Mesodermal cell (in vitro differentiated cells): ENCODE measurements at regions not wholly inside any gene's neighbourhood (a gene's known extent, or its start where the extent isn't known, plus 50 kb on each side); places are given as distances from the start of the nearest gene placed in this dataset.
"Not testable (repeated sequence)": the region's sequence is repeated elsewhere in the genome, so short reads cannot be mapped to it uniquely, and the experiment has no call there.

Experiments
- H3K27ac ChIP-seq: 2 replicates; pipeline ENCODE4 v1.7.0; 2013; ENCODE audit warnings: mild to moderate bottlenecking, low read depth, low read length, moderate library complexity; ENCODE audit not compliant: severe bottlenecking
- H3K36me3 ChIP-seq: 2 replicates; pipeline ENCODE4 v1.7.1; 2013; ENCODE audit warnings: mild to moderate bottlenecking, low read length, moderate library complexity; ENCODE audit not compliant: control insufficient read depth, insufficient read depth
- H3K4me1 ChIP-seq: one replicate; pipeline ENCODE4 v1.7.1; 2013; ENCODE audit warnings: mild to moderate bottlenecking, low read length; ENCODE audit not compliant: insufficient read depth, control insufficient read depth, poor library complexity, severe bottlenecking
- H3K4me3 ChIP-seq: 2 replicates; pipeline ENCODE4 v1.7.0; 2013; ENCODE audit warnings: low read length, control low read depth, mild to moderate bottlenecking; ENCODE audit not compliant: insufficient read depth, poor library complexity, severe bottlenecking; ENCODE audit errors: extremely low read depth
- H3K9me3 ChIP-seq: 2 replicates; pipeline ENCODE4 v1.7.1; 2013; ENCODE audit warnings: mild to moderate bottlenecking, low read length, moderate library complexity; ENCODE audit not compliant: control insufficient read depth
- WGBS, 2 experiments: methylation state at CpG; one replicate each; pipeline ENCODE4 v1.1.5; 2013; ENCODE audit warnings: missing lambda C conversion rate in 2 of 2; ENCODE audit not compliant: insufficient coverage in 2 of 2; 5-methylcytosine and 5-hydroxymethylcytosine counted together

DNA sequence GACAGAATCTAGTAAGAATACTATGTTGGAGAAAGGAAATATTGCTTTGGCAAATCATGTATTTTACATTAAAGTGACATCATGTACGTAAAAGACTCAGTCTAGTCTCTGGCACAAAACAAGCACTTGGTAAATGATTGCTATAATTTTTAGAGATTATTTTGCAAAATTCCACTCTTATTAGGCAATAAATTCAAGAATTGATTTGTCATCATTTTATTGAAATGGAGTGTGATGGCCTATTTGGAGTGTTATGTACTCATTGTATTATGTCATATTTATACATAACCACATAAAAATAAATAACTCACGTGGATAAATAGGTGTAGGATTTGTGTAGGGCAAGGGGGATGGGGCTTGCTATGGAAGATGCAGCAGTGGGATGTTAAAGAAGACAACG, 70.0 kb upstream of the FYN start:
- WGBS, 2 experiments: no CpG with 5 or more reads among the region's 3 CpGs

DNA sequence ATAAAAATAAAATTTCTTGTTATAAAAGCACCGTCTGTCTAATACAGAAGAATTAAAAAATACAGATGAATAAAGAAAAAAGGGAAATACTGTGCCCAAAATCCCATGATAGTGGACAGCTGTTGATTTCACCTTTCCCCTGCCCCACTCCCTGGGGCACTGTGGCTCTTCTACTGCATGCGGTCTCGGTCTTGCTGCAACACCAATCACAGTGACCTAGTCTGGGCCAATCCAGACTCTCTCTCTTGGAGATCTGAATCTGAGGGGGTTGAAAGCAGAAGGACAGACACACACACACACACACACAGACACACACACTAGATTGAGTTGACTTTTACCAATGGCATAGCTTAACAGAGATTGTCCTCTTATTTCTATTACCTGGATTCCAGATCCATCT, 70.5 kb upstream of the FYN start:
- H3K4me1 ChIP-seq: no peaks in the 10 kb centered on the region
- WGBS, 2 experiments: 100% methylated on average over 2 of the region's 3 CpGs; no CpG with 5 or more reads in 1 of the 2 experiments
- peaks cover 8% of the 10 kb centered on the region for H3K9me3 ChIP-seq
- H3K27ac ChIP-seq: no peak overlapping the region
- H3K4me3 ChIP-seq: no peak overlapping the region
- no peaks in the 10 kb centered on the region for H3K36me3 ChIP-seq

More for the DNA sequence above, 70.0 kb upstream of the FYN start:
- Histone ChIP-seq H3K27ac (no peak overlapping the region), H3K4me3 (no peak overlapping the region), H3K36me3 (no peaks in the 10 kb centered on the region), H3K4me1 (no peaks in the 10 kb centered on the region), H3K9me3 (peaks cover 8% of the 10 kb centered on the region)

- H3K36me3 ChIP-seq: no peaks in the 10 kb centered on the region
- H3K9me3 ChIP-seq: peaks cover 8% of the 10 kb centered on the region
- no peak overlapping the region for H3K4me3 ChIP-seq
- no peaks in the 10 kb centered on the region for H3K4me1 ChIP-seq
- no peak overlapping the region for H3K27ac ChIP-seq
- no CpG with 5 or more reads among the region's 2 CpGs for WGBS, 2 experiments
These were observed 71.3 kb upstream of the FYN start for GRCh38 chr6:111944541-111944940.

- H3K9me3 ChIP-seq: no peaks in the 10 kb centered on the region
- H3K4me1 ChIP-seq: peaks cover 14% of the 10 kb centered on the region
- no peak overlapping the region for H3K27ac ChIP-seq
- no peaks in the 10 kb centered on the region for H3K36me3 ChIP-seq
- H3K4me3 ChIP-seq: no peak overlapping the region
- WGBS, 2 experiments: 80 to 86% methylated on average over 3 of the region's 3 CpGs
These were observed 76.3 kb upstream of the FYN start for GRCh38 chr6:111949546-111949945.

- peaks cover 14% of the 10 kb centered on the region for H3K4me1 ChIP-seq
- H3K36me3 ChIP-seq, H3K27ac ChIP-seq, H3K9me3 ChIP-seq, H3K4me3 ChIP-seq: not testable (repeated sequence)
- WGBS, 2 experiments: 65 to 69% methylated on average over 3 of the region's 3 CpGs
These were observed 76.7 kb upstream of the FYN start for GRCh38 chr6:111949984-111950383.

DNA sequence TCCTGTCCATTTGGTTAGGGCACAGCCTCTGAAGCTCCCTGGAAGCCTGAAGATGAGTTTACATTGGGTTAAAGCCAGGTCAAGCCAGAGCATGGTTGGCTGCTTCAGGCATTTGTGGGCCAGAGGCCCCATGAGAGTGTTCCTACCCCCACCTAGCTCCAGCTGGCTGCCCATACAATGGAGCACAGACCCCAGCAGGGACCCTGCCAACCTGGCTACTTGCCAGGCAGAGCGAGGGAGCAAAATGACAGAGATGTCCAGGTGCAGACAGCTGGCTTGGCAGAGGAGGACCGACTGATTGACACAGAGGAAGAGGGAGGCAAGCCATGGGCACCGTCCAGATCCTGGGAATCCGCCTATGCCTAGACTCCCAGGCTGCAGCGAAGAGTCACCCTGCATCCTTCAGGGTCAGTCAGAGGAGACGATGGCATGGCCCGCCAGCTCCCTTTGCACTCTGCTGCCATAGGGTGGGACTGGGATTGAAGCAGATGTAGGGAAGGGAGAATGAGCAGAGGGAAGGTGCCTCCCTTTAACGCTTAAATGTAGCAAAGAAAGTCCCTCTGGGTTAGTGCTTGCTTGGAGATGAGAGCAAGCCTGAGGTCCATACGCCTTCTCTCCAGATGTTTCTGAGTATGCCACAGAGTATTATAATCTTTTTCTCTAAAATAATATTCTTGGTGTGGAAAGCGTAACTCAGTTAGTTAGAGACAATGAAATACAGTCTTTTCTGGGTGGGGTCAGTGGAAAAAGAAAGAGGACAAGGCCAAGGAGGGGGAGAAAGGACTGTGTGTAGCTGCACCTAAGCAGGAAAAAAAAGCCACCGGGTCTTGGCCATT, 77.6 kb upstream of the FYN start:
- H3K27ac ChIP-seq: no peak overlapping the region
- WGBS, 2 experiments: 91 to 97% methylated on average over 9 of the region's 11 CpGs

GRCh38 chr6:111951497-111952085, 78.3 kb upstream of the FYN start:
- WGBS, 2 experiments: 90 to 100% methylated on average over 5 to 6 of the region's 7 CpGs
- Histone ChIP-seq H3K36me3 (no peaks in the 10 kb centered on the region), H3K4me1 (peaks cover 14% of the 10 kb centered on the region), H3K4me3 (no peak overlapping the region), H3K27ac (no peak overlapping the region), H3K9me3 (no peaks in the 10 kb centered on the region)

More for the DNA sequence above, 77.6 kb upstream of the FYN start:
- no peaks in the 10 kb centered on the region for H3K9me3 ChIP-seq
- H3K4me3 ChIP-seq: no peak overlapping the region
- H3K36me3 ChIP-seq: no peaks in the 10 kb centered on the region
- peaks cover 14% of the 10 kb centered on the region for H3K4me1 ChIP-seq

DNA sequence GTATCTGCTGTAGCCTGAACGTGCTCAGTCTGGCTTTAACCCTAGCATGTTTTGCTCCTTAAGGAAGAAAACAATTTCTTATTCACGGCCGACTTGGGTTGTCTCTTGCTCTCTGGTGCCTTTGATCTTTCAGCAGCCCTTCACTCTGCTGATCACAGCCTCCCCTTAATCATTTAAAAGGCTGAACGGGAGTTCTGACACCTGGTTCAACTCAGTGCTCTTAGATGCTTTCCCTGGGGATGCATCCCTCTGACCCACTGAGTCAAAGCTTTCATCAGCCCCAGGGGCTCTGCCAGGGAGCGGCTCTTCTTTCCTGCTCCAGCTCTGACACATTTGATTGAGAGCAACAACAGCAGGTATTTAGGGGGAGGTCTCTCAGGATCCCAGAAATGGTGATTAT, 79.0 kb upstream of the FYN start:
- H3K4me3 ChIP-seq: no peak overlapping the region
- H3K4me1 ChIP-seq: peaks cover 14% of the 10 kb centered on the region
- no peak overlapping the region for H3K27ac ChIP-seq
- no peaks in the 10 kb centered on the region for H3K36me3 ChIP-seq
- 20 to 45% methylated on average over 4 to 5 of the region's 5 CpGs for WGBS, 2 experiments
- H3K9me3 ChIP-seq: no peaks in the 10 kb centered on the region

GRCh38 chr6:111952821-111953540, 79.7 kb upstream of the FYN start:
- Histone ChIP-seq H3K4me3 (no peak overlapping the region), H3K9me3 (no peaks in the 10 kb centered on the region), H3K27ac (no peak overlapping the region), H3K4me1 (peaks cover 18% of the 10 kb centered on the region), H3K36me3 (no peaks in the 10 kb centered on the region)
- WGBS, 2 experiments: 92 to 100% methylated on average over 1 to 2 of the region's 4 CpGs

DNA sequence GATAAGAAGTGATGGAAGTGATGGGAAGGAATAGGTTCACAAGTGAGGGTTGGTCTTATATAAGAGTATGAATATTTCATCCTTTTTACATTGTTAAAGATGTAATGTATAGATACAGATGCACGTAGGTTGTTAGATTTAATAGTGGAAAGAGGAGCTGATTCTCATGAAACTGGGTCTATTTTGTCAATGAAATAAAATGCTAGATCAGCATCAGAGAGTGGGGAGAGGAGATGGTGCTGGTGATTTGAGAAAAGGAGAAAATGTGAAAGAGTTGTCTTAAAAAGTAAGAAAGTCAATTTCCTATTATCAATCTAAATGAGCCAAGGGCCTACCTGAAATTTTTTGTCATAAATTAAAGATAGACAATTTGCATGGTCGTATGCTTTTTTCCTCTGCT, 82.8 kb upstream of the FYN start:
- no peaks in the 10 kb centered on the region for H3K9me3 ChIP-seq
- no peak overlapping the region for H3K27ac ChIP-seq
- H3K4me3 ChIP-seq: no peak overlapping the region
- WGBS, 2 experiments: 88 to 94% methylated on average over 1 to 2 of the region's 2 CpGs
- H3K4me1 ChIP-seq: peaks cover 29% of the 10 kb centered on the region
- no peaks in the 10 kb centered on the region for H3K36me3 ChIP-seq
